CD4-positive, alpha-beta T cell treated with Interferon alpha-2 for 1 hour (primary cell): ENCODE measurements at regions not wholly inside any gene's neighbourhood (a gene's known extent, or its start where the extent isn't known, plus 50 kb on each side); places are given as distances from the start of the nearest gene placed in this dataset.

Experiments
- DNase-seq, 2 donors: peaks; one replicate each; pipeline ENCODE4 v3.0.0-alpha.2; 2020 to 2022

DNA sequence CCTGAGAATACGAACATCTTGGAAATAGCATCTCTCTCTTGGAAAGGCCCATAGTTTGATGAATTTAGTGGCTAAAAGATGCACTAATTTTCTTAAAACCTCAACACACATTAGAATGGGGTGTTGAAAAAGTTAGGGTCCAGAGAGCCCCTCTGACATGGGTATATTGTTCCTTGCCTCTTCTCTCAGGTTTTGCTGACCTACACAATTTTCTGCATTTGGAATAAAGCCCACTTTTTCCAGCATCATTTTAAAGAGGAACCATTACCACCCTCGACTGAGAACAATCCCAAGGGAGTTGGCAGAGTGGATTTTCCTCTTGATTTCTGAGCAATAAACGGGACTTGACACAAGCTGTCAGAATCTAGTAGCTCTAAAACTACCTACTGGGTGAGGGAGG is 156.1 kb downstream of the PMP22 start:
- DNase-seq, result no peak

DNA sequence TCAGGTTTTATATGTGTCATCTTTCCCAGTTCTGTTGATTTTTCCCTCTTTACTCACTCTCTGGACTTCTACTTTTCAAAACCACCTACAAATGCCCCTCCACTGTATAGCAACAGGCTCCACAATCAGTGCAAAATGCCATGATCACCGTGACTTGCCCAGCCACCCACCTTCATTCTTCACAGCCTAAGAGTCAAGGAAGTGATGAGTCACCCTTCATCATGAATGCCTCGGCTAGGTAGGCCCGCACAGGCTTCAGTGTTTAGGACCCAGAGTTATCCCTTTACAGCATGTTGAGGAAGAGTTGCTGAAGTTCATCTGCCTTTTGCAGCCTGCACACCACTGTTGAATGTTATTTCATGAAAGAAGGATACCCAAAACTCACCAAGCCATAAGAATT is 158.6 kb downstream of the PMP22 start:
- no peak for DNase-seq

DNA sequence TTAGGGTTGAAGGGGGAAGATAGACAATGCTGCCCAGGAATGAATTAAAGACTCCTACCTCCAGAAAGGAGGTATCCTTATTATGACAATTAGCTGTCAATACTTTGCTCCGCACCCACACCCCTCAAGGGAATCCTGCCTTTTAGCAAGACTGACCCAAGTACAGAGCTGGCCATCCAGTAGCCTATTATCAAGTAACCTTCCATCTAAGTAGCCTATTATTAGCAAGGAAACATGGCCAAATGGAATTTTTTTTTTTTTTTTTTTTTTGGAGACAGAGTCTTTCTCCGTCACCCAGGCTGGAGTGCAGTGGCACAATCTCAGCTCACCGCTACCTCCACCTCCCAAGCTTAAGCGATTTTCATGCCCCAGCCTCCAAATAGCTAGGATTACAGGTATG is 161.3 kb downstream of the PMP22 start:
- DNase-seq, result no peak

GRCh38 chr17:15101175-15101574 is 164.0 kb downstream of the PMP22 start:
- DNase-seq, result no peak

DNA sequence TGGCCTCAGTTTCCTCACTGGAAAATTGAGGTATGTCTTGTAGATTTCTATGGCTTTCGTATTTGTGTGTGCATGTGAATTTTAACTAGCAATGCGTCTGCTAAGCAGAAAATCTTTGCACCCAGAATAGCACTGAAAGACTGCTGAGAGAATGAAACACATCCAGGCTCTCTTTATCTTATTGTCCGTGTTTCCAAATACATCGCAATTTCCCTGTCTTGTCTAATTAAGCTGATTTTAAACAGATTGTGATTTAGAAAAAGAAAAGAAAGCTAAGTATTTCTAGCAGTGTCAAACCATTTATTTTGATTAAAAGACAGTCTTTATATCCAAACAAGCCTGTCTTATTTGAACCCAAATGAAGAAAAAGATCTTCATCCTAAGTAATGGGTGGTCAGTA is 168.6 kb downstream of the PMP22 start:
- no peak for DNase-seq

- no peak for DNase-seq
Measured at GRCh38 chr17:15095935-15096334, 169.2 kb downstream of the PMP22 start.

DNA sequence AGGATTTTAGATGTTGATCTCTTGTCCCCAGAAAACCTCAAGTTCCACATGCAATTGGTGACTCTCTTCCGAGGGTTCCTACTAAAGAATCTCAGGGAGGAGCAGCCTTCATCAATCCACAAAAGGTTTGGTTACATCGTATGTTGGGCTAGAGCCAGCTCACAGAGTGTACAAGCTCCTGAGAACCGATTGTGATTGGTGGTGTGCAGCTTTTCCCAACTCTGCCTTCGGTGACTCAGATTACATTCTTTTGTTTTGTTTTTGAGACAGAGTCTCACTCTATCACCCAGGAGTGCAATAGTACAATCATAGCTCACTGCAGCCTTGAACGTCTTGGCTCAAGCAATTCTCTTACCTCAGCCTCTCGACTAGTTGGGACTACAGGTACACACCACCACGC is 172.4 kb downstream of the PMP22 start:
- no peak for DNase-seq

GRCh38 chr17:15092261-15092660 is 172.9 kb downstream of the PMP22 start:
- no peak for DNase-seq

GRCh38 chr17:15091825-15092224 is 173.3 kb downstream of the PMP22 start:
- DNase-seq, result no peak

DNA sequence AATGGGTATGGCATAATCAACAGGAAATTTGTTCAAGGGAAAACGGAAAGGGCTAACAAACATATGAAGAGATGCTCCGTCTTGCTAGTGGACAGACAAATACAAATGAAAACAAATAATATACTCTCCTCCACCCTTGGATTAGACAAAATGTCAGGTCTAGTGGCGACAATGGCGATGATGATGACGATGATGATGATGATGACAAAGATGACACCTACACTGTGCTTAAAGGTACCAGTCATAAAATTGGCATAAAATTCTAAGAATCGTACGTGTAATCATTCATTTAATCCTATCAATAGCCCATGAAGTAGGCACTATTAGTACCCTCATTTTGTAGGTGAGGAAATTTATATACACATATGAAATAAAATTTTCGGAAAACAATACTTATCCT is 174.6 kb downstream of the PMP22 start:
- DNase-seq, result no peak

GRCh38 chr17:15087946-15088345 is 177.2 kb downstream of the PMP22 start:
- no peak for DNase-seq

DNA sequence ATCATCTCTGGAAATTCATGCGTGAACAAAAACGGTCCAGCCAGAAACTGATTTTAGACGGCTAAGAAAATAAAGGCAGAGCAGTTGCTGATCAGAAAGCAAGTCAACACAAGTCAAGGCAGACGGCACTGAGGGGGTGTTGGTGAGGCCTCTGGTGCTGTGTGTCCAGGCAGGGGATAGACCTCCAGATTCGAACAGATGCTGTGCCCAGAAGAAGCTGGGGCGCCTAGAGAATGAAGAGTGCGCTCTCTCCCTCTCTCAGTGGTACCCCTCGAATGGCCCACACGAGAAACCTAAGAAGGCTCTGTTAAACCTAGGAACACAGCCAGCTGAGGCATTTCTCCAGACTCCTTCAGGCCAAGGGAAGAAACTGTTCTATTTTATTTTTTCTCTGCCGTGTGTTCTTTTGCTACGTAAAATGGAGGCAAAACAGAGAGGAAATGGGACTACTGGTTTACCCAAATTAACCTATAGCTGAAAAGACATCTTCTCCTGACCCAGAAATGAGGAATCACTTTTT is 178.3 kb downstream of the PMP22 start:
- no peak for DNase-seq

- DNase-seq, result no peak
Measured at GRCh38 chr17:15085890-15086677, 179.0 kb downstream of the PMP22 start.

- no peak for DNase-seq
Measured at GRCh38 chr17:15083225-15083624, 181.9 kb downstream of the PMP22 start.

DNA sequence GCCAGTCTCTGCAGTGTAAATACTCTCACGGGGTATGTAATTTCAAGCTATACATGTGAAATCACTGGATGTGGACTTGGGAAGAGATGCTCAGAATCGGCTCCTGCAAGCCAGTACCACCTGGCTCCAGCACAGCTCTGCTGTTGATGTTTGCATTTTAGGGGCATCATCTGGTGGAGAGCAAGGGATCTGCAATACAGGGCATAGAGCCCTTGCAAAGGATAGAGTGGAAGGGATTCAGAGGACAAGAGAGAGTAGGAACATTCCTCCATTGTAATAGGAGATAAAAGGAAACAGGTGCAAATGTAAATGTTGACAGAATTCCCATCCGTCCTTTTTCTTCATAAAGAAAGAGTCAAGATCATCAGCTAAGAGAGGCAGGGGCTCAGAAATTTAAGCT is 184.1 kb downstream of the PMP22 start:
- no peak for DNase-seq

DNA sequence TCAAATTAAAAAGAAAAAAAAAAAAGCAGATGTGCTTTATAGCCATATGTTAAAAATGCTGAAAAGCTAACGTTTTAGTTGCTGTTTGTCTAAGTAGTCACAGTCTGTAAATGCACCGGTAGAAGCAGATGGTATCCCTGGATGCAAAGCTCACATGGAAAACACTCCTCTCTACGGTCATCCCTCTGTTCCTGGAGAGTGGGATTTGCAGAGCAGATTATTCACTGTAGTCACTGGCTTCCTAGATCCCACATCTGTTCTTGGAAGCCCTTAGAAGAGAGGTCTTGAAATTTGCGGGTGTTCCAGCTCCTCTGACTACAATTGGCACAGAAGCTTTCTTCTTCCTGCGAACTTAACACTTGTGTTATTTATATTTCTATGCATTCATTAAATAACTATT is 186.6 kb downstream of the PMP22 start:
- DNase-seq, result no peak

- no peak for DNase-seq
Measured at GRCh38 chr17:15076991-15077663, 188.0 kb downstream of the PMP22 start.

- DNase-seq, result no peak
Measured at GRCh38 chr17:15051933-15052332, 213.2 kb downstream of the PMP22 start.

DNA sequence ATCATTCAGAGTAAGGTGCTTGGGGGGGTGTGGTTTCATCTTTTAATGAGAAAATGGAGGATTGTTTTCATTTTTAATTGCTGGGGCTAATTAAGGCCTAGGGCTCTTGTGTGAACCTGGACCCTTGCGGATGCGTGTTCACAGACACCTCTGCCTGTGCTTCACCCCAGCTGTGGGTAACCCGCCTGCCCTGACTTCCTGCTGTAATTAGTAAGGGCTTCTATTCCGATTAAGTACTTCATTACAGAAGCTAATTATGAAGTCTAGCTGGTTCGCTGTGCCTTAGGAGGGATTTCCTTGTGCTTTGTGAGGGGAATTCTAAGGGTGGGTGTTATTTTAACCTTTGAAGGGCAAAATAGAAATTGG is 215.3 kb downstream of the PMP22 start:
- DNase-seq, result no peak

DNA sequence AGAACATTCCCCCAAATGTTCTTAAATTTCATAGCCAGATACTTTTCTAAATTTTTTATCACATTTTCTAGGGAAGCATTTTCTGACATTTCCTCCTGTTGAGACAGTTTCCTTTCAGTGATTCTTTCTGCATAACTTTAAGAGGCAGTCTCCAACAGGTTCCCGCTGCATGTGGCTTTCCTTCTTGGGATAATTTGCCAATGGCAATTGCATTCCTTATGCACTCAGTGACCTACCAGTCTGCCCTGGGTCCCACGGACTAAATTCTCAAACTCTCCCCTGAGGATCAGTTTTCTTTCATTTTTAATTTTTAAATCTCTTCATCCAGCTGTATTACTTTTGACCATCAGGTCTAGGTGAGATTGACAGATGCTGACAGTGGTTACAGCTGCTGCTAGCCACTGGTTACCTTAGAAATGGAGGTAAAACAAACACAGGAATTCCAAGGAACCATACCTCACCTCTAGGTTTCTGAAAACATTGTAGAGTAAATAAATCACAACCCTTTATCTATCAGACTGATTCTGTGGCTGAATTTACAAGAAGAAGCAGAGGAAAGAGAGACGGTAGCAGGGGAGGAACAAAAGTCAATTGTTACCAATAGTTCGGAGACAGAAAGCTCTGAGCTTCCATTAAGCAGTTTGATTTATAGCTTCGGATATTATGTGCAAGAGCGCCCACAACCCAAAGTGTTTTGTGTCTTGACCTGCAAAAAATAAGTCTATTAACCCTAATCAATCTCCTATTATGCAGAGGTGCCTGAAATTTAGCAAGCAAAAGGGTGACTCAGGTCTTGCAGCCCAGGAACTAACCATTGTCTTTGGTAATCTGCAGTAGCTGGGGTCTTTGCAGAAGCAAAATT is 216.0 kb downstream of the PMP22 start:
- DNase-seq, result no peak

DNA sequence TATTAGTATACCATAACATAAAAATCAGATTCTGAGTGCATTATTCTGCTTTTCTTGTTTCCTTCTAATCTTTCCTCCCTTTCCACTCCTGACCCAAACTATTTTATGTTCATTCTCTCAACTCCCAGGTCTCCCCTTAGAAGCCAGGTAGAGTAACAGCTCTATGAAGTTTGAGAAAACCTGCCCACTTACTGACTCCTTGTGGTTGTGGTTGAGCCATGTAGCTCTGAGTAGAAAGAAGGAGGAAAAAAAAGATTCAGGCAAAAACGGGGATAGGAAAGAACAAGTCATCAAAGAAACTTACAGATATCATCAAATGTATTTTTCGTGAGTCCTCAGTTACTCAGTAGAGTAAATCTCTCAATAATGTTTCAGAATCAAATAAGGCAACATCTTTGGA is 216.7 kb downstream of the PMP22 start:
- DNase-seq, result no peak

DNA sequence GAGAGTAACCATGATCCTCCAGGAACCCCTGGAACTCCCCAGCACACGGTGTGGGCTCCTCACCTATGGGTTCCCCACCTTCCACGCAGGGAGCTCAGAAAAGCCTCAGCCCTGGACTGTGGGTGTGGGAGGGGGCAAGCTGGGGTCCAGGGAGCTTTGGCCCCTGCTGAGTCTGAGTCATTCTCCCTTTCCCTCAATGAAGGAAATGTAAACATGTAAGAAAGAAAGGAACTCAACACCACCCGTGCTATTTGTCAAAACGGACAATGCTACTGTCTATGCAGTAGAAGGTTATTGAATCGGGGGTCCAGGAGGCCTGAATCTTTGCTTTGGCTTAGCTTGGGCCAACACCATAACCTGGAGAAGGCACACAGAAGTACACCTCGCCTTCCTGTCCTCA is 222.8 kb downstream of the PMP22 start:
- DNase-seq, result no peak

DNA sequence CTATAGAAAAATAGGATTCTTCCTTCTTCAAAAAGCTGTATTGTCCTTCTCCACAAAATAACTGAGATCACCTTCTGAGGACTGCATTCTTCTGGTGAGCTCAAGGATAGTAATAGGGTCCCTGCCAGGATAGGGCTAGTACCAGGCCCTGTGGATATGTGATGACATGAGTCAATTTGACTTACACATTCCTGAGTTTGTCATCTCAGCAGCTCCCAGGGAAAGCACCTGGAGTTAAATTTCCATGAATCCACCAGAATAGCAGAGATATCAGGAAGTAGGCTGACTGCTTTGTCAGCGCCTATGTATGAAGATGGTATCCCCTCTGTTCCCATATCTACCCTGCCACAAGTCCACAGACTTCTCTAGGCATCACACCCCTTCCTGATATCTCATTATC is 225.8 kb downstream of the PMP22 start:
- DNase-seq, result no peak

- DNase-seq, result no peak
Measured at GRCh38 chr17:15038656-15039055, 226.5 kb downstream of the PMP22 start.
